ENCODE measurements at regions not wholly inside any gene's neighbourhood (a gene's known extent, or its start where the extent isn't known, plus 50 kb on each side); places are given as distances from the start of the nearest gene placed in this dataset.

DNA sequence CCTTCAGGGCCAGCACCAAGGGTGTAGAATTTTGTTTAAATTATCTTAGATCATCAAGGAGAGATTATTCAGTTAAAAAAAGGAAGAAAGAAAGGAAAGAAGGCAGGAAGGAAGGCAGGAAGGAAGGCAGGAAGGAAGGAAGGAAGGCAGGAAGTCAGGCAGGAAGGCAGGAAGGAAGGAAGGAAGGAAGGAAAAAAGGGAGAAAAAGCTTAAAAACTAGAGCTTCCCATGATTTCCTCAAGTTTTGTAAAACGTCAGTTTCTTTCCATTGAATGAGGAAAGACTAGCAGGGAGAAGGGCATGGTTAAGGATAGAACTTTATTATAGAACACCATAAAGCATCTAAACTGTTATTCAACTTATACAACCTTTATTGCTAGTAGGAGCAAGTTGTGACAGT is 2672.0 kb upstream of the PCDH20 start:
- TF ChIP-seq NFIC (IDR thresholded peaks at IDR 0.05; ENCODE audit: low read depth, low read length) (no peak), HDAC2 (IDR thresholded peaks at IDR 0.05) (no peak), RB1 (IDR thresholded peaks at IDR 0.05; ENCODE audit: borderline replicate concordance) (no peak), ZNF217 (IDR thresholded peaks at IDR 0.05) (no peak), POLR2A (IDR thresholded peaks at IDR 0.05; ENCODE audit: low read depth, low read length) (no peak), BCL11A (IDR thresholded peaks at IDR 0.05; ENCODE audit: low read depth, low read length) (no peak), NR2C2 (IDR thresholded peaks at IDR 0.05; ENCODE audit: borderline replicate concordance, control insufficient read depth, insufficient read length, low read depth) (no peak), SPI1 (IDR thresholded peaks at IDR 0.05; ENCODE audit: borderline replicate concordance, insufficient read depth, low read depth, low read length) (no peak)
- TF ChIP-seq, protein P1, sequence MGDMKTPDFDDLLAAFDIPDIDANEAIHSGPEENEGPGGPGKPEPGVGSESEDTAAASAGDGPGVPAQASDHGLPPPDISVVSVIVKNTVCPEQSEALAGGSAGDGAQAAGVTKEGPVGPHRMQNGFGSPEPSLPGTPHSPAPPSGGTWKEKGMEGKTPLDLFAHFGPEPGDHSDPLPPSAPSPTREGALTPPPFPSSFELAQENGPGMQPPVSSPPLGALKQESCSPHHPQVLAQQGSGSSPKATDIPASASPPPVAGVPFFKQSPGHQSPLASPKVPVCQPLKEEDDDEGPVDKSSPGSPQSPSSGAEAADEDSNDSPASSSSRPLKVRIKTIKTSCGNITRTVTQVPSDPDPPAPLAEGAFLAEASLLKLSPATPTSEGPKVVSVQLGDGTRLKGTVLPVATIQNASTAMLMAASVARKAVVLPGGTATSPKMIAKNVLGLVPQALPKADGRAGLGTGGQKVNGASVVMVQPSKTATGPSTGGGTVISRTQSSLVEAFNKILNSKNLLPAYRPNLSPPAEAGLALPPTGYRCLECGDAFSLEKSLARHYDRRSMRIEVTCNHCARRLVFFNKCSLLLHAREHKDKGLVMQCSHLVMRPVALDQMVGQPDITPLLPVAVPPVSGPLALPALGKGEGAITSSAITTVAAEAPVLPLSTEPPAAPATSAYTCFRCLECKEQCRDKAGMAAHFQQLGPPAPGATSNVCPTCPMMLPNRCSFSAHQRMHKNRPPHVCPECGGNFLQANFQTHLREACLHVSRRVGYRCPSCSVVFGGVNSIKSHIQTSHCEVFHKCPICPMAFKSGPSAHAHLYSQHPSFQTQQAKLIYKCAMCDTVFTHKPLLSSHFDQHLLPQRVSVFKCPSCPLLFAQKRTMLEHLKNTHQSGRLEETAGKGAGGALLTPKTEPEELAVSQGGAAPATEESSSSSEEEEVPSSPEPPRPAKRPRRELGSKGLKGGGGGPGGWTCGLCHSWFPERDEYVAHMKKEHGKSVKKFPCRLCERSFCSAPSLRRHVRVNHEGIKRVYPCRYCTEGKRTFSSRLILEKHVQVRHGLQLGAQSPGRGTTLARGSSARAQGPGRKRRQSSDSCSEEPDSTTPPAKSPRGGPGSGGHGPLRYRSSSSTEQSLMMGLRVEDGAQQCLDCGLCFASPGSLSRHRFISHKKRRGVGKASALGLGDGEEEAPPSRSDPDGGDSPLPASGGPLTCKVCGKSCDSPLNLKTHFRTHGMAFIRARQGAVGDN (IDR thresholded peaks at IDR 0.05) = no peak
